ENCODE measurements at regions not wholly inside any gene's neighbourhood (a gene's known extent, or its start where the extent isn't known, plus 50 kb on each side); places are given as distances from the start of the nearest gene placed in this dataset.
A peak's percentile ranks its signal among the peaks of the same experiment; 100 is the strongest.

DNA sequence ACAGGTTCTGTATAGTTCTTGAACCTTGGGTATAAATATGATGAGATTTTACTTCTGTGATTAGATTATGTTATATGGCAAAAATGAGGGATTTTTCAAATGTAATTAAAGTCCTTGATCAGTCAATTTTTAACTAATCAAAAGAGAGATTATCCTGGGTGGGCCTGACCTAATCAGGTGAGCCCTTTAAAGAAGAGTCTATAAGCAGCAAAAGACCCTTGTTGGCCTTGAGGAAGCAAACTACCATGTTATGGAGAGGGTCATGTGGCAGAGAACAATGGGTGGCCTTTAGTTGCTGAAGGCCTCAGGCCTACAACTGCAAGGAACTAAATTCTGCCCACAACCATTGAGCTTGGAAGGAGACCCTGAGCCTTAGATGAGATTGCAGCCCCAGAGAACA, 102.5 kb upstream of the RIPOR2 start:
- no peak for DNase-seq (ENCODE audit: low spot score)

GRCh38 chr6:25038999-25039398, 103.2 kb upstream of the RIPOR2 start:
- DNase-seq (ENCODE audit: low spot score) = no peak

- DNase-seq (ENCODE audit: low spot score) = no peak
These were observed 105.8 kb upstream of the RIPOR2 start for GRCh38 chr6:25041485-25042035.

DNA sequence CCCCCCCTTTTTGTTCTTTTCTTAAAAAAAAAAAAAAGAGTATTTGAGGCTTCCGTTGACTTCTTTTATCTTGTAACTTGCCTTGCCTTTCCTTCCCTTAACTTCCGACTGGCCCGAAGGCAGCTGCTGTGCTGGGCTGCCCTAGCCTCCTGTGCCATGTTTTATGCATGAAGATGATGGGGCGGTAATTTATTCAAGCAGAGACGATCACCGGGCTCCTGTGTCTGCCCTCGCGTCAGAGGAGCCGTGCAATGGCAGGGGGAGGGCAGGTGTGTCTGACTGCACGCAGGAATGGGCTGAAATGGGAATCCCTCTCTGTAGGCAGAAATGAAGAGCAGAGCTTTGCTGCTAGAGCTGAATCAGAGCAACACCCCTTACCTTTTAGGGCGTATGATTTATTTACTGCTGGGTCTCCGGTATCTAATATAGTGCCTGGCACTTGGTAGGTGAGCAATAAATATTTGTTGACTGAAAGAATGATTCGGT, 106.3 kb upstream of the RIPOR2 start:
- no peak for DNase-seq (ENCODE audit: low spot score)

- no peak for DNase-seq (ENCODE audit: low spot score)
These were observed 106.8 kb upstream of the RIPOR2 start for GRCh38 chr6:25042536-25042935.

- DNase-seq (ENCODE audit: low spot score) = no peak
These were observed 107.4 kb upstream of the RIPOR2 start for GRCh38 chr6:25042984-25043725.

DNA sequence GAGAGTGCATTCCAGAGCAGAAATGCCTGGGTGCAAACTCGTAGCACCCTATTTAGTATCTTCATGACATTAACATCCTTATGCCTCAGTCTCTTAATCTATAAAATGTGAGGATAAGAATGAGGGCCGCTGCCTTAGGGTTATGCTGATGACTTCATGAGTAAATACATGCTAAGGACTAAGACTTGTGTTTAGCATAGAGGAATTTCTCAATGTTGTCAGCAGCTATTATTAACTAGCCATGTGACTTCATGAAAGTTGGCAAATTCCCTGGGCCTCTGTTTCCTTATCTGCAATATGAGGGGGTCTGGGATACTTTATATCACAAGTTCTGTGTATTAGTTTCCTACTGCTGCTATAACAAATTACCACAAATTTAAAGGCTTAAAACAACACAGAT, 108.1 kb upstream of the RIPOR2 start:
- DNase-seq (ENCODE audit: low spot score) = no peak

- DNase-seq (ENCODE audit: low spot score) = no peak
These were observed 111.2 kb upstream of the RIPOR2 start for GRCh38 chr6:25046942-25047341.

DNA sequence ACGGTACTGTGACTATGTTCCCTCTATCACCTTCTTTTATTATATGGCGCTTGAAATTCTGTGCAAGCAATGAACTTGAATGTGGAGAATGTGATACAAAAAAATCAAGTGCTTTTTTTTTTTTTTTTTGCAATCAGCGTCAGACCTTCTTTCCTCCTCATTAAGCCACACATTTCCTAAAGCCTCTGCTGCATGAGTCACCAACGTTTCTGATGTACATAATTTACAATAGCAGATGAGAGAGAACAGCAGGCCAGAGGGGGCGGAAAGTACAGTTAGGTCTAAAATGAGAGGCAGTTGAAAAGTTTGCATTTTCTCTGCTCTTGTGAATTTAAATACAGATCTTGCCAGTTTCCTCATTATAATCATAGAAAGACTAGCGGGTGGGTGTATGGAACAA, 114.6 kb upstream of the RIPOR2 start:
- DNase-seq (ENCODE audit: low spot score) = peak; percentile 45

DNA sequence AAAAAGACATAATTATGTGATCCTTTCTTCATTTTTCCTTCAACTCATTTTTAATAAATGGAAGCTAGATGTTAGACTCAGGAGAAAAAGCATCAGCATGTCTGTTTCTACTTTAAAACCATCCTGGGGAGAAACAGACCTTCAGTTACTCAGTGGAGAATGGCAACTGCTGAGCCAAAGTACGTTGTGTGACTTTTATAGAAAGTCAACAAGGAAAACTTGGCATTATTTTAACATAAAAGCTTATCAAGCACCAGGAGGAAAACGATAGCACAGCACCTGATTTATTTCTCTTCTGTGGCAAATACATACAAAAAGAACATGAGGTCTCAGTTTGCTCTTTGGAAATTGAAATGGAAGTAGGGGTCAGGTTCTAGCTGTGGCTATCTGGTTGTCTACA, 115.3 kb upstream of the RIPOR2 start:
- no peak for DNase-seq (ENCODE audit: low spot score)

DNA sequence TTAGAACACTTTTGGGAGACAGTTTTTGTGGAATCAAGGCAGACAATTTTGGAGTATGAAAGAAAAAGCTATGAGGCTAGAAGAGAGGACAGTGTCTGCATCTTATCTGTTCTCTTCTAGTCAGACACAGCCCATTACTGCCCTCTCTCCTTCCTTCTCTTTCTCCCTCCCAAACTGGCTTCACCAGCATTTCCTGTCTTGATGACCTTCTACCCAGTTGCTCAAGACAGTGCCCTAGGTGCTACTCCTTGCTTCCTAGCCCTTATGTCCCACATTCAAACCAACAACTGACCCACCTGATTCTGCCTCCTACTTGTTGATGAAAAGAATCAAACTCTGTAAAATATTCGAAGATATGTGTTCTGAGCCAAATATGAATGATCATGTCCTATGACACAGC, 116.4 kb upstream of the RIPOR2 start:
- DNase-seq (ENCODE audit: low spot score) = no peak

- DNase-seq (ENCODE audit: low spot score) = no peak
These were observed 118.2 kb upstream of the RIPOR2 start for GRCh38 chr6:25053875-25054371.

DNA sequence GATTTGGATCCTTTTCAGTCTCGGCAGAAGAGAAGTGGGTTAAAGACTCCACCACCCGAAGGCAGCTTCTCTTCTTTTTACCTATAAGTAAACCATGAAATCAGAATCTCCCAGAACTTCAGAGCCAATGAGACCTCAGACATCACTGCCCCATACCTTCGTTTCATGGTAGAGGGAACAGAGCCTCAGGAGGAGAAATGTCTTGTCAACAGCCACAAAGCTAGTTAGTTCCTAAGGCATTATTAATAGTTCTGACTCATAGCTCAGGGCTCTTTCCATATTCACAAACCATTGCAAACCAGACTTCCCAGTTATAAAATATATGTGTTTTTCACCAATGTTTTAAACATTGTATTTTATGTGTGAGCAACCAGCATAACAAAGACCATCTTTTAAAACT, 118.7 kb upstream of the RIPOR2 start:
- DNase-seq (ENCODE audit: low spot score) = no peak

- no peak for DNase-seq (ENCODE audit: low spot score)
These were observed 120.4 kb upstream of the RIPOR2 start for GRCh38 chr6:25056130-25056529.

- no peak for DNase-seq (ENCODE audit: low spot score)
These were observed 121.5 kb upstream of the RIPOR2 start for GRCh38 chr6:25057111-25057905.

GRCh38 chr6:25058441-25058840, 122.7 kb upstream of the RIPOR2 start:
- no peak for DNase-seq (ENCODE audit: low spot score)

DNA sequence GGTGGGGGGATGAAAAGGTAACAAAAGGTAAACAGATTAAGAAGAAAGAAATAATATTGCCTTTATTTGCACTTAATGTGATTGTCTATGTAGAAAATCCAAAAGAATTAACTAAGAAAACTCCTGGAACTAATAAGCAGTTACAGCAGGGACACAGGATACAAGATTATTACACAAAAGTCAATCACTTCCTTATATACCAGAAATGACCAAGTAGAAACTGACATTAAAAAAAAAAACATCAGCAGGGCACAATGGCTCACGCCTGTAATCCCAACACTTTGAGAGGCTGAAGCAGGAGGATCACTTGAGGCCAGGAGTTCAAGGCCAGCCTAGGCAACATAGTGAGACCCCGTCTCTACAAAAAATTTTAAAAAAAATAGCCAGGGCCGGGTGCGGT, 123.2 kb upstream of the RIPOR2 start:
- DNase-seq (ENCODE audit: low spot score) = no peak

DNA sequence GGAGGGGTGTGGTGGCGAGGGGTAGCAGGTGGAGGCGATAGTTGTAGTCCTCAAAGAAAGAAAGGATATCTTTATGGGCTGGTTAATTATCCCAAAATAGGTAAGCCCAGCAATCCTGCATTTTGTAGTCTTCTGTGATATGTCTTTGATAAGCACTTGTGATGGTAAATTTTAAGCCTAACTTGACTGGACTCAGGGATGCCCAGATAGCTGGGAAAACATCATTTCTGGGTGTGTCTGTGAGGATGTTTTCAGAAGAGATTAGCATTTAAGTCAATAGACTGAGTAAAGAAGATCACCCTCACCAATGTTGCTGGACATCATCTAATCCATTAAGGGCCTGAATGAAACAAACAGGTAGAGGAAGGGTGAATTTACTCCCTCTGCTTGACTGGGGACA, 124.8 kb upstream of the RIPOR2 start:
- DNase-seq (ENCODE audit: low spot score) = no peak

GRCh38 chr6:25061289-25061936, 125.7 kb upstream of the RIPOR2 start:
- no peak for DNase-seq (ENCODE audit: low spot score)

- DNase-seq (ENCODE audit: low spot score) = no peak
These were observed 126.5 kb upstream of the RIPOR2 start for GRCh38 chr6:25062070-25062811.

GRCh38 chr6:25064006-25064405, 128.2 kb upstream of the RIPOR2 start:
- DNase-seq (ENCODE audit: low spot score) = no peak

- no peak for DNase-seq (ENCODE audit: low spot score)
These were observed 129.9 kb upstream of the RIPOR2 start for GRCh38 chr6:25065666-25066065.

Measured in SW480 (cell line).